ENCODE measurements at regions not wholly inside any gene's neighbourhood (a gene's known extent, or its start where the extent isn't known, plus 50 kb on each side); places are given as distances from the start of the nearest gene placed in this dataset.

DNA sequence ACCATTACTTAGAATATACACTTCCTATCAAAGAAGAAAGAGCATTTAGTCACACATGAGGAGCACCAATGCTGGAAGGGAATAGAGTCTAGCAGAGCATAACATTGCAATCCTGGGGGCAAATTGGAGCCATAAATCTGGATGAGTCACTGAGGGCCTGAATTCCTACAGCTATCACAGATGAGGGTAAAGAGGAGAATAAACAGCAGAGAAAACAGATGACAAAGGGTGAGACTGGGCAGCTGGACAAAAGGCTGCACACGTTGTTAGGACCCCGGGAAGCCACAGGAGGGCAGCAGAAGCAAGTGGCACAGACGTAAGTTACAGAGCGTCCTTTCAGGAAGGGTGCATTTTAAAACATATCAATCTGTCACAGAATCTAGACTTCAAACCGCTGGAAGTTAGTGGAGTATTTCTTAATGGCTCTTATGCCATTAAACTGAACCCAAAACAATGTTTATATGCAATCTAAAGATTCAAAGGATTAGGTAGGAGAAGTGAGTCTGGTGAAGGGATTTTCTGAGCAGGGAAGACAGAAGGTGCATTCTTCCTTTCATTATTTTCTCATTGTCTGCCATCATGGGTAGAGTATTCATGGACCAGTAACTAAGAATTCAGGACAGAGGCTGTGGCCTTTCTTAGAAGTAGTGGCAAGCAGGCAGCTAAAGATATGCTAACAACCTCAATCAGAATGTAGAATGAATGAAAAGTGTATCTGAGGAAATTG is 159.8 kb upstream of the DAAM1 start:
- H3K79me2 ChIP-seq (ENCODE audit: insufficient read depth, low read length): no peaks in the 10 kb centered on the region
- H3K36me3 ChIP-seq (ENCODE audit: control insufficient read depth in 1 of 2, insufficient read depth in 2 of 2, low read length in 2 of 2): no peaks in the 10 kb centered on the region
- ChIA-PET RAD21 (ENCODE audit: low non-redundant PET in 1 of 2, low total read pairs in 2 of 2, uncharacterized antibody in 2 of 2, unreplicated experiment in 2 of 2) (interaction anchor here in 1 of 2 experiments (0.8 to 1.4 kb wide), 2 partner anchors 94 to 527 kb away, joined by 3 to 4 read pairs; no protein-coding TSS in a partner anchor), POLR2A (no interaction called here), CTCF (interaction anchor here (0.9 to 1.9 kb wide), 9 partner anchors 8 to 527 kb away, joined by 3 to 25 read pairs (median 4); no protein-coding TSS in a partner anchor)
- H3K4me1 ChIP-seq (ENCODE audit: control insufficient read depth in 1 of 2, insufficient read depth in 2 of 2, low read length in 2 of 2): peaks cover 0 to 9% of the 10 kb centered on the region in 2 experiments; a peak in 2 of 4 replicates
- no peaks in the 10 kb centered on the region for H4K20me1 ChIP-seq (ENCODE audit: insufficient read depth)
- no peaks in the 10 kb centered on the region for H3K27me3 ChIP-seq (ENCODE audit: insufficient read depth, low read length)
- peak overlapping the region in 1 of 2 experiments; percentile 14; a peak in 1 of 4 replicates for H3K4me3 ChIP-seq (replicated peaks in 1 of 2; ENCODE audit: low read depth in 1 of 2, low read length in 2 of 2)
- intact Hi-C loops (cut with micrococcal nuclease): loop anchor here (1.0 to 5.0 kb wide), 6 partner anchors 26 to 549 kb away; partner anchors contain the start of gene CCDC175
- peak overlapping the region; percentile 93 for H2AFZ ChIP-seq (ENCODE audit: low read depth, low read length, poor library complexity, severe bottlenecking)
- DNase-seq (ENCODE audit: low read depth, low spot score) (peak; percentile 68), ATAC-seq (peak; percentile 98)
- no peak overlapping the region for H3K9ac ChIP-seq (ENCODE audit: low read length)
- no peaks in the 10 kb centered on the region for H3K9me2 ChIP-seq (ENCODE audit: insufficient read depth)
- H3K9me3 ChIP-seq (ENCODE audit: control insufficient read depth in 1 of 2, insufficient read depth in 1 of 2, low read depth in 1 of 2, low read length in 2 of 2): no peaks in the 10 kb centered on the region
- H3K27ac ChIP-seq (ENCODE audit: low read depth, low read length): no peak overlapping the region
- no TSS peak for BruUV-seq (replicated peaks)
- H3K4me2 ChIP-seq (ENCODE audit: low read length): peak overlapping the region; percentile 53
- TF ChIP-seq SRF (IDR thresholded peaks at IDR 0.05; ENCODE audit: low read depth) (no peak), TCF7L2 (IDR thresholded peaks at IDR 0.05; ENCODE audit: borderline replicate concordance, extremely low read depth, insufficient read depth, insufficient read length) (no peak), POLR2A (IDR thresholded peaks at IDR 0.05; ENCODE audit: borderline replicate concordance, extremely low read depth, insufficient read depth, insufficient read length) (no peak), SP1 (IDR thresholded peaks at IDR 0.05; ENCODE audit: low read depth) (no peak), ZFX (IDR thresholded peaks at IDR 0.05) (no peak), CTCF (IDR thresholded peaks at IDR 0.05 in 2 of 3, conservative IDR thresholded peaks at IDR 0.05 in 1 of 3; ENCODE audit: borderline replicate concordance in 1 of 3, insufficient read depth in 1 of 3, low read depth in 2 of 3, low read length in 2 of 3) (peak; percentile 80 to 93 (median 90)), ZBTB33 (IDR thresholded peaks at IDR 0.05; ENCODE audit: extremely low read depth, insufficient replicate concordance, low read length) (no peak), EZH2 (IDR thresholded peaks at IDR 0.05) (no peak), ELF1 (IDR thresholded peaks at IDR 0.05; ENCODE audit: borderline replicate concordance, low read depth) (no peak), CBX3 (IDR thresholded peaks at IDR 0.05; ENCODE audit: low read depth) (peak; percentile 29; the same call in 1 of the 2 replicates), SIN3A (IDR thresholded peaks at IDR 0.05; ENCODE audit: low read depth) (no peak), FOSL1 (IDR thresholded peaks at IDR 0.05; ENCODE audit: low read depth) (no peak), EZH2phosphoT487 (IDR thresholded peaks at IDR 0.05; ENCODE audit: borderline replicate concordance) (no peak), EGR1 (IDR thresholded peaks at IDR 0.05; ENCODE audit: low read depth) (no peak), ZNF274 (IDR thresholded peaks at IDR 0.05; ENCODE audit: low read depth, low read length) (no peak), CEBPB (IDR thresholded peaks at IDR 0.05; ENCODE audit: low read depth) (no peak), YY1 (IDR thresholded peaks at IDR 0.05; ENCODE audit: extremely low read depth, insufficient replicate concordance, low read depth, low read length) (no peak), POLR2AphosphoS5 (IDR thresholded peaks at IDR 0.05; ENCODE audit: low read depth, low read length) (no peak)
- TF ChIP-seq, protein P1, sequence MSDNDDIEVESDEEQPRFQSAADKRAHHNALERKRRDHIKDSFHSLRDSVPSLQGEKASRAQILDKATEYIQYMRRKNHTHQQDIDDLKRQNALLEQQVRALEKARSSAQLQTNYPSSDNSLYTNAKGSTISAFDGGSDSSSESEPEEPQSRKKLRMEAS (IDR thresholded peaks at IDR 0.05): peak; percentile 26; the same call in 1 of the 2 replicates
- TF ChIP-seq, protein P2, sequence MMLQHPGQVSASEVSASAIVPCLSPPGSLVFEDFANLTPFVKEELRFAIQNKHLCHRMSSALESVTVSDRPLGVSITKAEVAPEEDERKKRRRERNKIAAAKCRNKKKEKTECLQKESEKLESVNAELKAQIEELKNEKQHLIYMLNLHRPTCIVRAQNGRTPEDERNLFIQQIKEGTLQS (IDR thresholded peaks at IDR 0.05): no peak
